ENCODE measurements at regions not wholly inside any gene's neighbourhood (a gene's known extent, or its start where the extent isn't known, plus 50 kb on each side); places are given as distances from the start of the nearest gene placed in this dataset.

DNA sequence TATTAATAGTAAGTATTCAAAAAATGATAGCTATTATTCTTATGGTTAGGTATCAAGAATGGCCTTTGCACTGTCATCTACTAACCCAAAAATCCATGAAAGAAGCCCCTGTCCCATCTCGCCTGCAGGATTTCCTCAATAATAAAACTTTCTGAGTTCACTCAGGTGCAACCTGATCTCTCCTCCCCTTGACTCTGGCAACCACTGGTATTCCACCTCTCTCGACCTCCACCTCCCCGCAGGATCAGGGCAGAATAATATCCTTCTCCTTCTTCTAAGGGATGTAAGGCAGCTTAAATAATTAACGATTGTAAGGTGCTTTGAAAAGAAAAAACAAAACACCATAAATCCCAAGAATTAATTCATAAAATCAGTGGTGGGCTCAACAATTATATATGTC, 359.3 kb downstream of the PLPP3 start:
- Histone ChIP-seq H3K79me2 (ENCODE audit: control insufficient read depth in 1 of 2, insufficient read depth in 2 of 2, low read length in 2 of 2) (no peaks in the 10 kb centered on the region), H4K20me1 (replicated peaks in 1 of 2; ENCODE audit: control insufficient read depth in 1 of 2, insufficient read depth in 2 of 2, low read length in 2 of 2) (no peaks in the 10 kb centered on the region), H3K27me3 (replicated peaks in 1 of 4; ENCODE audit: control insufficient read depth in 3 of 4, extremely low read depth in 1 of 4, insufficient read depth in 3 of 4, low read length in 3 of 4) (no peaks in the 10 kb centered on the region), H3K4me2 (ENCODE audit: insufficient read depth in 1 of 2, low read depth in 2 of 2, low read length in 2 of 2) (no peak overlapping the region), H3K9me3 (ENCODE audit: insufficient read depth in 2 of 2, low read depth in 1 of 2, low read length in 1 of 2) (no peaks in the 10 kb centered on the region), H3K23me2 (ENCODE audit: low read depth, low read length) (no peaks in the 10 kb centered on the region), H2BK120ac (replicated peaks; ENCODE audit: low read depth, low read length) (no peak overlapping the region), H4K5ac (ENCODE audit: insufficient read length, low read depth, low read length) (no peak overlapping the region), H2BK12ac (ENCODE audit: low read depth, low read length) (no peak overlapping the region), H2AK5ac (ENCODE audit: low read depth, low read length) (no peak overlapping the region), H3K27ac (ENCODE audit: low read depth, low read length) (no peak overlapping the region), H3K14ac (ENCODE audit: insufficient read length) (no peak overlapping the region), H4K8ac (ENCODE audit: extremely low read depth, insufficient read depth, low read length) (no peak overlapping the region), H3K4ac (replicated peaks; ENCODE audit: insufficient read length, low read depth, low read length) (no peak overlapping the region), H3K4me3 (ENCODE audit: extremely low read depth in 1 of 4, insufficient read depth in 2 of 4, low read depth in 3 of 4, low read length in 4 of 4) (no peak overlapping the region), H2BK5ac (ENCODE audit: low read depth, low read length) (no peak overlapping the region), H3K56ac (replicated peaks; ENCODE audit: insufficient read length, low read depth, low read length) (no peak overlapping the region), H3K4me1 (replicated peaks in 1 of 4; ENCODE audit: control insufficient read depth in 3 of 4, insufficient read depth in 4 of 4, low read length in 3 of 4) (no peaks in the 10 kb centered on the region), H3K36me3 (ENCODE audit: control insufficient read depth in 2 of 4, insufficient read depth in 4 of 4, low read length in 3 of 4) (no peaks in the 10 kb centered on the region), H2AFZ (ENCODE audit: low read length) (no peak overlapping the region), H4K91ac (replicated peaks; ENCODE audit: insufficient read length, low read length) (no peak overlapping the region), H3K9ac (replicated peaks in 1 of 4; ENCODE audit: extremely low read depth in 1 of 4, low read depth in 3 of 4, low read length in 3 of 4) (no peak overlapping the region), H3K79me1 (ENCODE audit: low read depth, low read length) (no peaks in the 10 kb centered on the region), H3K18ac (ENCODE audit: extremely low read depth, low read length) (no peak overlapping the region), H2BK15ac (ENCODE audit: low read length) (no peak overlapping the region), H3K23ac (ENCODE audit: insufficient read length) (no peak overlapping the region), H2BK20ac (ENCODE audit: low read length) (no peak overlapping the region)
- TF ChIP-seq, protein P1, sequence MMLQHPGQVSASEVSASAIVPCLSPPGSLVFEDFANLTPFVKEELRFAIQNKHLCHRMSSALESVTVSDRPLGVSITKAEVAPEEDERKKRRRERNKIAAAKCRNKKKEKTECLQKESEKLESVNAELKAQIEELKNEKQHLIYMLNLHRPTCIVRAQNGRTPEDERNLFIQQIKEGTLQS (IDR thresholded peaks at IDR 0.05; ENCODE audit: insufficient read depth, low read depth, low read length), result no peak
- TF ChIP-seq CTCF (IDR thresholded peaks at IDR 0.05; ENCODE audit: control extremely low read depth in 1 of 3, insufficient read depth in 1 of 3, low read depth in 1 of 3, low read length in 3 of 3), result no peak
- no peak for TF ChIP-seq MAFK (IDR thresholded peaks at IDR 0.05; ENCODE audit: low read depth, low read length)
- TF ChIP-seq HDAC2 (IDR thresholded peaks at IDR 0.05; ENCODE audit: borderline replicate concordance in 1 of 2, low read depth in 2 of 2, low read length in 2 of 2), result no peak
- no peak for TF ChIP-seq RNF2 (IDR thresholded peaks at IDR 0.05; ENCODE audit: borderline replicate concordance, low read depth, low read length, missing control alignments, poor library complexity, severe bottlenecking)
- TF ChIP-seq SIN3A (conservative IDR thresholded peaks at IDR 0.05 in 1 of 2, IDR thresholded peaks at IDR 0.05 in 1 of 2; ENCODE audit: low read depth in 1 of 2, low read length in 2 of 2), result no peak
- no peak for TF ChIP-seq CHD2 (IDR thresholded peaks at IDR 0.05; ENCODE audit: low read length)
- TF ChIP-seq CHD1 (IDR thresholded peaks at IDR 0.05; ENCODE audit: low read depth, low read length), result no peak
- TF ChIP-seq EP300 (IDR thresholded peaks at IDR 0.05; ENCODE audit: borderline replicate concordance in 1 of 2, low read depth in 2 of 2, low read length in 2 of 2), result no peak
- TF ChIP-seq TEAD4 (IDR thresholded peaks at IDR 0.05; ENCODE audit: low read depth, low read length), result no peak
- CTCF ChIA-PET (ENCODE audit: partially characterized antibody), result interaction anchor here (0.6 to 4.2 kb wide), 3 partner anchors 13 to 1456 kb away, joined by 3 to 19 read pairs (median 3); no protein-coding TSS in a partner anchor
- POLR2A ChIA-PET (ENCODE audit: partially characterized antibody), result no interaction called here
- WGBS, 2 experiments (ENCODE audit: extremely low coverage in 1 of 2, insufficient coverage in 1 of 2, insufficient read length in 1 of 2, insufficient replicate concordance in 2 of 2, low coverage in 1 of 2, low lambda C conversion rate in 2 of 2, missing lambda C conversion rate in 1 of 2), result 83% methylated on average over 4 of the region's 4 CpGs; no CpG with 5 or more reads in 1 of the 2 experiments
- DNase-seq (ENCODE audit: low read depth in 1 of 2, low spot score in 2 of 2), result no peak
- no peak for FAIRE-seq
